ENCODE measurements at regions not wholly inside any gene's neighbourhood (a gene's known extent, or its start where the extent isn't known, plus 50 kb on each side); places are given as distances from the start of the nearest gene placed in this dataset.

DNA sequence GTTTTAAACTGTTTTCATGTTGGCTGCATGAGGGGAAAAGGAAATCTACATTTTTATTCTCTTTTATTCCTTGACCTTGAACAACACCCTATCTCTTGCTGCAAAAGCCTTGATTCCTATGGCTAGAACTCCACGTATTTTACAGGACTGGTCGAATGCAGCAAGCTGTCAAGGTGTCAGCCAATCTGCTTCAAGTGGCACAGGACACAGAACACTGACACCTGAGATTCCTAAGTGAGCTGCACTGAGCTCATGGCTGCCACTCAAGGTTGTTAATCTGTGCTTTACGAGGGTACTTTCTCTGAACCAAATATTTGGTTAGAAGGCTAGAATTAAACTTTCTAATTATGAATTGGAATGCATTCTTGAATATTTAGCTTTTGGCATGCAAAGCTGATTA lies 349.7 kb upstream of the COBL start:
- H3K4me3 ChIP-seq (ENCODE audit: low read depth, low read length), result no peak overlapping the region
- TF ChIP-seq, protein P1, sequence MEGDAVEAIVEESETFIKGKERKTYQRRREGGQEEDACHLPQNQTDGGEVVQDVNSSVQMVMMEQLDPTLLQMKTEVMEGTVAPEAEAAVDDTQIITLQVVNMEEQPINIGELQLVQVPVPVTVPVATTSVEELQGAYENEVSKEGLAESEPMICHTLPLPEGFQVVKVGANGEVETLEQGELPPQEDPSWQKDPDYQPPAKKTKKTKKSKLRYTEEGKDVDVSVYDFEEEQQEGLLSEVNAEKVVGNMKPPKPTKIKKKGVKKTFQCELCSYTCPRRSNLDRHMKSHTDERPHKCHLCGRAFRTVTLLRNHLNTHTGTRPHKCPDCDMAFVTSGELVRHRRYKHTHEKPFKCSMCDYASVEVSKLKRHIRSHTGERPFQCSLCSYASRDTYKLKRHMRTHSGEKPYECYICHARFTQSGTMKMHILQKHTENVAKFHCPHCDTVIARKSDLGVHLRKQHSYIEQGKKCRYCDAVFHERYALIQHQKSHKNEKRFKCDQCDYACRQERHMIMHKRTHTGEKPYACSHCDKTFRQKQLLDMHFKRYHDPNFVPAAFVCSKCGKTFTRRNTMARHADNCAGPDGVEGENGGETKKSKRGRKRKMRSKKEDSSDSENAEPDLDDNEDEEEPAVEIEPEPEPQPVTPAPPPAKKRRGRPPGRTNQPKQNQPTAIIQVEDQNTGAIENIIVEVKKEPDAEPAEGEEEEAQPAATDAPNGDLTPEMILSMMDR (IDR thresholded peaks at IDR 0.05; ENCODE audit: insufficient read depth, low read length, missing control alignments), result no peak
- no peak for DNase-seq (ENCODE audit: low read depth, low spot score)
- POLR2A ChIA-PET, result no interaction called here
- CTCF ChIA-PET, result no interaction called here

DNA sequence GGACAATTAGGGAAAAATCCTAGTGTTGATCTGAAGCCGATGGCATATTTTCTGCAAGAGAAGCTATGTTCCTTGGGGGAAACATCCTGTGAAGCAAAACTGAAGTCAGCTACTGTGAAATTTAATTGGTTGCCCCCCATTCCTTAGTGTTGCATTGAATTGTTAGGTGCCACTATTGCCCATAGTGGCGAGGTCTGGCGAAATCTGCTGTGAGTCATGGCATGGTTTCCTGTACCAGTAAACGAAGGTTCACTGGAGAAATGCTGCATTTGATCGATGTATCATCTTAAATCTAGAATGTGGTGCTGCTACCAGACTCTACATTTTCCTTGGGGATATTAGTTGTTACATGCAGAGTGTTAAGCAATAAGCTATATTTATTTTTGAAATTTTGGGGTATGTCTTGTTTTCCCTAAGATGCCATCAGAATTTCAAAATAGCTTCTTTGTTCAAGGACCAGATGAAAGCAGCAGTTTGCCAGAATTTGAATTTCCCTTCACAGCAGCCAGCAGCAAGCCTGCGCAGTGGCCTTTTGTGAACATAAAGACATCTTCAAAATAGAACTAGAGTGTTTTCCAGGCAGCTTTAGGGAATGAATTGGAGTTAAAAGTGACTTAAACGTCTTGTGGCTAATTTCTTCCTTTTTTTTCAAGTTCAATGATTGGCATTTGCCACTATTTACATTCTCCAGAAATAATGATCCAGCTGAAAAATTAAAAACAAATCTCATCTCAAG lies 348.6 kb upstream of the COBL start:
- POLR2A ChIA-PET, result no interaction called here
- TF ChIP-seq, protein P1 (IDR thresholded peaks at IDR 0.05; ENCODE audit: insufficient read depth, low read length, missing control alignments), result no peak
- CTCF ChIA-PET, result no interaction called here
- DNase-seq (ENCODE audit: low read depth, low spot score), result no peak
- no peak overlapping the region for H3K4me3 ChIP-seq (ENCODE audit: low read depth, low read length)

DNA sequence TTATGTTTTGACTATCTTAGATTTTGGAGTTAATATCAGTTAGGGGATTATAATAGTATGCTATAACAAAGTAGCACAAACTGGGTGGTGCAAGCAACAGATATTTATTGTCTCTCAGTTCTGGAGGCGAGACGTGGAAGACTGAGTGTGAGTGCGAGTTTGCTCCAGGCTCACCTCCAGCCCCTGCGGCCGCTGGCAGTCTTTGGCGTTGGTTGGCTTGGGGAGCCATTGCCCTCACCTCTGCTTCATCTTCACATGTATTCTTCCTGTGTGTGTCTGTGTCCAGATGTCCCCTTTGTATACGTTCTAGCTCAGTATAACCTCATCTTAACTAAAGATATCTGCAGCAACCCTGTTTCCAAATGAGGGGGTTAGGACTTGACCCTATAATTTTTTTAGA lies 343.9 kb upstream of the COBL start:
- POLR2A ChIA-PET, result no interaction called here
- no peak overlapping the region for H3K4me3 ChIP-seq (ENCODE audit: low read depth, low read length)
- CTCF ChIA-PET, result no interaction called here

DNA sequence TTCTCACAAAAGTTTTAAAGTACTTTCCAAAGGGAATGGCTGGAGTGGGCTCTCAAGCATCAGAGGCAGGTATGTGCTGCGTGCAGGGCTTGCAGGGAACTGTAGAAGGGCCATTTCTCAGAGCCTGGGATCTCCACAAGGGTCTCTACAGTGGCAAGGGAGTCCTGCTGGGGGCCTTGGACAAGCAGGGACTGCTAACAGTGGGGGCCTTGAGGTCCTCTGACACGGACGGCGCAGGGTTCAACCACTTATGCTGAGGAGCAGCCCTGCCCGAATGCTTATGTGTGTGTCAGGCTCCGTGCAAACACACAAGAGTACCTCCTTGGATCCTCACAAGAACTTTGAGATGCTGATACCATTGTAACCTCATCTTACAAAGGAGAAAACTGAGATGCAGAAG lies 342.1 kb upstream of the COBL start:
- ChIA-PET CTCF (no interaction called here), POLR2A (no interaction called here)
- DNase-seq (ENCODE audit: low read depth, low spot score), result no peak
- TF ChIP-seq, protein P1 (IDR thresholded peaks at IDR 0.05; ENCODE audit: insufficient read depth, low read length, missing control alignments), result no peak
- H3K4me3 ChIP-seq (ENCODE audit: low read depth, low read length), result no peak overlapping the region

More for the DNA sequence above, 343.9 kb upstream of the COBL start:
- TF ChIP-seq, protein P1 (IDR thresholded peaks at IDR 0.05; ENCODE audit: insufficient read depth, low read length, missing control alignments), result no peak
- no peak for DNase-seq (ENCODE audit: low read depth, low spot score)

DNA sequence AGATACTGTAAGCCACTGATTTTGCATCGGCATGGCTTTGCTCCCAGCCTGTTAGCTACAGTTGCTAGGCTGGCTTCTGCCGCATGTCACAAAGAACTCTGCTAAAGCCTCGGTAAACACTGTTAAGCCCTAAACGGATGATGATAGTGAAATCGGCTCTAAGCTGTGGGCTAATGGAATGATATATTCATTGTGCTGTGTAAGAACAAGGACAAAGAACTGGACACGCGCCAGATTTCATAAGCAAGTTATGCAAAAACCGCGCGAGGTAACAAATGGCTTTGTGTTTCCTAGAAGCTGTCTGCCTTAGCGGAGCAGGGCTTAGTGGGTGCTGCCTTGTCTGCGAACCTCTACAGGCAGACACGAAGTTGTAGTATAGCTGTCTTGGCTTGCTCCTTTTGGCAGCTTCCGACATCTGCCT lies 331.3 kb upstream of the COBL start:
- POLR2A ChIA-PET, result no interaction called here
- DNase-seq (ENCODE audit: low read depth, low spot score), result no peak
- CTCF ChIA-PET, result no interaction called here
- H3K4me3 ChIP-seq (ENCODE audit: low read depth, low read length), result no peak overlapping the region
- TF ChIP-seq, protein P1 (IDR thresholded peaks at IDR 0.05; ENCODE audit: insufficient read depth, low read length, missing control alignments), result no peak

DNA sequence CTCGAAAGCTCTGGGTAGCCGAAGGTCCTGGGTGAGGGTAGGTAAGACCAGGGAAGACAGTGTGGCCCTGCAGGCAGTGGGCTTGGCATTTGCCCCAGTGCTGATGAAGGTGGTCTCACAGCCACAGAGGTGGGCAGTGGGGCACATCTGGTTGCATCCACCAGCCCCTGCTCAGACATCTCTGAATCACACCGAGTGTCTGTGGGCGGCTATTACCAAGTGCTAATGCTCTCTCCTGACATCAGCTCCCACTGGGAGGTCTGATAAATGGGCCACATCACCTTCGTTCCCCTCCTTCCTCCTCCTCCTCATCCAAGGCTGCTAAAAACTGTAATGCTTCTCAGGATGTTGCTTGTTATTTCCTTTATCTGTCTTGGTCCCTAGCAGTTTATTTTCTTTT lies 330.9 kb upstream of the COBL start:
- CTCF ChIA-PET, result no interaction called here
- DNase-seq (ENCODE audit: low read depth, low spot score), result no peak
- POLR2A ChIA-PET, result no interaction called here
- TF ChIP-seq, protein P1 (IDR thresholded peaks at IDR 0.05; ENCODE audit: insufficient read depth, low read length, missing control alignments), result no peak
- H3K4me3 ChIP-seq (ENCODE audit: low read depth, low read length), result no peak overlapping the region
